ENCODE measurements at regions not wholly inside any gene's neighbourhood (a gene's known extent, or its start where the extent isn't known, plus 50 kb on each side); places are given as distances from the start of the nearest gene placed in this dataset.

DNA sequence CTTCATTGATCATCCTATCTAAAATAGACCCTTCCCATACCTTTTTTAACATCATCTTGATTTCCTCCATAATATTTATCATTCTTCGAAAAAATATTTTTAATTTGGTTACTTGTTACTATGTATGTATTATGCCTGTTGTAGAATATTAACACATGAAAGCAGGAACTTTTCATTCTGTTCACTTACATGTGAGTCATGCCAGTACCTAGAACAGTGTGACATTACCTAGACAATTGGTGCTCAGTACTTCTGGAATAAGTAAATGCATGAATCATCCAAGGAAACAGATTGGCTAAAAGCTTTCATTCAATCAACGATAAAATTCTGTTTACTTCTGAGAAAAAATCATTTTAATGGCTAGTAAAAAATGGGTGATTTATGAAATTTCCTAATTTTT lies 76.4 kb downstream of the CXXC4 start:
- DNase-seq: no peak

DNA sequence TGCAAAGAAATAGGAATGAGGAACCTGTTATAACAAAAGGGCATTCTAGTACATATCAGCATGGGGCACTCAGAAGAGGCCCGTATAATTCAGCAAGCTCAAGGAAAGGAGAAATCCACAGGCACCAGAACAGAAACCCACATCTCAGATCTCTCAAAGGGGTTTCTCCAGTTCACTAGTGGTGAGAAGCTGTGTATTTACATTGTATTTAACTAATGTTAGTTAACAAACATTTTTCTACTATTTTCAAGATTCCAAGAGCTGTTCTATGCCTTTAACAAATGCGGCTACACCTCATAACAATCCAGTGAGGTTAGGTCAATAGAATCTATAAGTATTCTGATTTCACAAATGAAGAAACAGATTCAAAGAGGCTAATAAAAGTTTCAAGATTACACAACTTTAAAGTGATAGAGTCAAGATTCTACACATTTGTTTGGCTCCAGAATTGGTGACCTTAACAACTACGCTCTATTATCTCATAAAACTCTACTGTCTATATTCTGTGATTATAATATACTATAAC lies 77.3 kb downstream of the CXXC4 start:
- DNase-seq: no peak

DNA sequence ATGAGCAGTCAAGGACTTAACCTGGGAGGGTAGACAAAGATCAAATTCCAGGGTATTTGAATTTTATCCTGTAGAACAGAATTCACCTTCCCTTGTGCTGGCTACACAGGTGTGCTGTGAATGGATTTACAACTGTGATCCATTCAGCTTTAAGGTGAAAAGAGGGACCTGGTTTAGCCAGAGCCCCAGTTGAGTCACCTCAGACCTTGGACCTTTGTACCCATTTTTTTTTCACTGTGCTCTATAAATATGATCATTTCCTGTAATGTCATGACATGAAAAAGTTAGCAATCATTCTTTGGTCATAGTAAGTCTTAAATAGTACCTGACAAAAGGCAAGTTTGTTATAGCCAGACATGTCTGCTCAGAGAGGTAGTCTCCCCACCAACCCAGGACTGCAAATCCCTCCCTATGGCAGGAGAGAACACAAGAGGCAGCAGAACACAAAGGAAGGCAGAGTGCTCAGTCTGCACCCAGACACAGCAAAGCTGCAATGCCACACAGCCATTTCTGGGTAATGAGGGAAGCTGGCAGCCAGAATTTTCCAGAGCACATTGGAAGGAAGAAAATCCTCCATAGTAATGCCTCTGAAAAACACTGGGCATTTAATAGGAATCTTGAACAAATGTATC lies 77.9 kb downstream of the CXXC4 start:
- DNase-seq: no peak

- DNase-seq: no peak
These were observed 81.2 kb downstream of the CXXC4 start for GRCh38 chr4:104413487-104413886.

DNA sequence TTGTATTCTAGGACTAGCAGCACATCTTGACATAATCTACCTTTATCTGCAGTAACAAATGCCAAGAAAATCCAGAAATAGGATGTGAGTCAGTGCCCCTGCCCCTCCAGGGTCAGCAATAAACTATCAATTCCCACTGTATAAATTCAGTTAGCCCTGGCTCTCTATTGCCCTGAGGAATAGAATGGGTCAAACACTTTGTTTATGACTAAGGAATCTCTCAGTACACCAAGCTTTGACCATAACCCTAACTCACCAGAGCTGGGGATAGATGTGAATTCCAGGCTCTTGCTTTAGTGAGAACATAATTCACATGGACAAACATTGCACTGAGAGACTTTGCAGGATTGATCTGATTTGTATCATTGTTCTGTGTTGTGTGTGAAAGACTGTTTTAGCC lies 82.3 kb downstream of the CXXC4 start:
- no peak for DNase-seq

DNA sequence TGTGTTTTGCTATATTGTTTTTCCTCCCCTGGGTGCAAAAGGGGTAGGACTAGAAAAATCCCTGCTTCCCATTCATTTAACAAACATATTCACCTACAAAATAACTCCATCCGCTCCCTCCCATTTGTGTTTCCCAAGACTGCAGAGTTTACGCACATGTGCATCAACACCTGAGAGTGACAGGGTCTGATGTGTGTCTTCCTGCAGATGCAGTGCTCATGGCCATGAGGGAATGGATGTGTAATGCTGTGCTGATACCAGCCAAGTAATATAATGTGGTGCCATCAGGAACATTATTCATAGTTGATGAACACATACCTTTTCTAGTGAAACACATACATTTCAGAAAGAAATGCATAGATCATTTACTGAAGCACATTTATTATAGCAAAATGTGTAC lies 83.2 kb downstream of the CXXC4 start:
- no peak for DNase-seq

DNA sequence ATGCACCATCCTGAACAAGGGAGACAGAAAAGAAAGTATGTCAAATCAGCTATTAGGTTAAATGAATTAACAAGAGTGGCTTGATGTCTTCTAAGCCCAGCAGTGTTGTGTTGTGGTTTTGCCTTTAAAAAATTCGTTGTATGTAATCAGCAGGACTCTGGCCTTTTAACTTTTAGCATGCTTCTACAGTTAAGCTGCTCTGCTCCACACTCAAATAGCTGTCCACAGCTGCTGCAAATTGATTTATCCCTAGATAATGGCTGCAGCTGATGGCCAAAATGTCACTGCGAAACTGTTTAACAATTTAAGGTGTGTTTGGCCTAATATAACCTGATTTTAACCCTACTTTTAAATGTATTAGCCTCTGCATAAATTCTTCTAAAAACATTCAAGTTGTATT lies 85.8 kb downstream of the CXXC4 start:
- no peak for DNase-seq

DNA sequence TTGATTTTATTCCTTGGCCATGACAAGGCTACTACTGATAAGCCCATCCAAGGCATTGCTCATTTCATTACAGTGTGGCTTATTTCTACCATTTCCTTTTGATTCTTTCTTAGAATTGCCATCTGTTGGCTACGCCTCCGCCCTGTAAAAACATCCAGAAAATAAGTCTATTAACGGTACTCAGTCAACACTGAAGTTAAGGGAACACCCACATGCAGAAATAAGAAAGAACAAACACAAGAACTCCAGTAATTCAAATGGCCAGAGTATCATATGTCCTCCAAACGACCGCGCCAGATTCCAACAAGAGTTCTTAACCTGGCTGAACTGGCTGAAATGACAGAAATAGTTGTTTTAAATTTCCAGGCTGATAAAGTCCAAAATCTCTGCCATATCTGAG lies 90.3 kb downstream of the CXXC4 start:
- DNase-seq: peak in 1 of 56 donors; percentile 3

- peak in 11 of 56 donors; percentile 0 to 12 (median 2) for DNase-seq
These were observed 99.5 kb downstream of the CXXC4 start for GRCh38 chr4:104395168-104395614.

GRCh38 chr4:104394406-104395167 lies 100.1 kb downstream of the CXXC4 start:
- peak in 43 of 56 donors; percentile 1 to 81 (median 26) for DNase-seq

DNA sequence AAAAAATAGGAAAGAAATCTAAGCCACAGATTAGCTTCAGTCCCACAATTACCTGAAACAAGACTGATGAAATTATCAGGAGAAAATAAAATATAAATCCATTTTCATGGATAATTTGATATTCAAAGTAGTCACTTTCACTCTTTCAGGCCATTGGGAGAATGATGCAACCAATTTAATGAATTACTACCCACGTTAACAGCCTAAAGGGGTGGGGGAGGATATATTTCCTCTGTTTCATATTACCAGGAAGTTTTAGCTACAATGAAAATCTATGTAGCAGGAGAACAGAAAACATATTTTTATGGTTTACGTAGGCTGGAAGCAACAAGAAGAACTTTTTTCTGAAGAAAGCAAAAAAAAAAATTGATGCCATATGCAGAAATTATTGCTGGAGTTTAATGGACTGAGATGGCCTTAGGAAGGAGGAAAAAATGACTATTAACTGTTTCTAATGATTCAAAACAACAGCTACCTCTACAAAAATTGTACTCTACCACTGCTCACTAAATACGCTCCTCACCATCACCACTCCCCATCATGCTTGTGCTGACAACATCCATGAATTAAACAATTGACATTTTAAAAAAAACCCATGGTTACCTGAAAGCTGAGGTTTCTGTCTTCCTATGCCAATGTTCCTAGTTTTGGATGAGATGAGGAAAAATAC lies 100.9 kb downstream of the CXXC4 start:
- no peak for DNase-seq

DNA sequence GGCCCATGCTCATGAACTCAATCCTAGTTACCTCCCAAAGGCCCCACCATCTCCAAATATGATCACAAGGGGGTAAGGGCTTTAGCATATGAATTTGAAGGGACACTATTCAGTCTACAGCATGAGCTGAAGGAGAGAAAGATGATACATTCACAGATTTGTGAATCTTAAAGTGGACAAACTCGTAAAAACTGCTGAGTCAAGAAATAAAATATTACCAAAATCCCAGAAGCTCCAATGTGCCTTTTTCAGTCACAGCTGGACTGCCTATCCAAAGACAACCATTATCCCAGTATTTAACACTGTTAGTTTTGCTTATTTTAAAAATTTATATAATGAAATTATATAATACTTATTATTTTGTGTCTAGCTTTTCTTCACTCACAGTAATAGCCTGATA lies 109.0 kb downstream of the CXXC4 start:
- no peak for DNase-seq

- no peak for DNase-seq
These were observed 111.7 kb downstream of the CXXC4 start for GRCh38 chr4:104382961-104383360.

DNA sequence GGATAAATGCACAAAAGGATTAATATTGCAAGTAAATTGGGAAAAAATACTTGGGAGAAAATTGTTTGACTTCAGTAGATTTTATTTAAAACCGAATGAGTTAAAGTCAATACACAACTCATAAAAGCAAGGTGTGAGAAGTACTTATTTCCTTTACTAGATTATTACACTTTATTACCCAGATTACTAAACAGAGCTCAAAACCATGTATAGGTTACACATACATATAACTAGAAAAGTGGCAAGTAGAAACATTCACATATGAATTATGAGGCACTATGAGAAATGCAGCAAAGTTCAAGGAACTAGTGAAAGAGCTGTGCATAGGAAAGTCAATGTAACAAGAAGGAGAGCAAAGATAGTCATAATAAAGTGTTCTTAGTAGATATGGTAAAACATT lies 113.0 kb downstream of the CXXC4 start:
- DNase-seq: no peak

- DNase-seq: no peak
These were observed 129.1 kb downstream of the CXXC4 start for GRCh38 chr4:104365618-104366017.

DNA sequence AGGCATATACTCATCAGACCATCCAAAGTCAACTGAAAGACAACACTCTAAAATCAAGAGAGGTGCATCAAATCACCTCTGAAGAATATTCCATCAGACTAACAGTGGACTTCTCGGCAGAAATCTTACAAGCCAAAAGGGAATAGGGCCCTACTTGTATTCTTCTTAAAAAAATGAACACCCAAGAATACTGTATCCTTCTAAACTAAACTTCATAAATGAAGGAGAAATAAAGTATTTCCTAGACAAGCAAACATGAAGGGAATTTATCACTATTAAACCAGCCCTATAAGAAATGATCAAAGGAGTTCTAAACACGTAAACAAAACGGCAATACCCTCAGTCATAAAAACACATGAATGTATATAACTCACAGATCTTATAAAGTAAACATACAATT lies 141.2 kb downstream of the CXXC4 start:
- no peak for DNase-seq

DNA sequence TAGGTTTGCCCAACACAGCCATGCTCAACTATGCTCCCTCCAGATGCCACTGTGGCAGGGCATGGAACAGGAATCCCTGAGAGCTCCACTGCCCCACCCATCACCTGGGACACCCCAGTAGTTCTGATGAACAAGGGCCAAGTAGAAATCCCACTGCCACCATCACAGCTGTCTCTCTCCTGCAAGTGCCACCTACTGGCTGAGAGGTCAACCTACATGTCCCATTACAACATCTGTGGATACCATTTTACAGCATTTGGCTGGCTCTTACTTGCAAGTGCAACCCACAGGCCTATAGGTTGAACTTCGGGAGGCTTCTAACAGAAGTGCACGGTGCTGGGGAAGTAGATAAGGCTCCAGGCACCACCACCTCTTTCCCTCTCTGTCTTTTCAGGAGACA lies 142.5 kb downstream of the CXXC4 start:
- no peak for DNase-seq

GRCh38 chr4:104351706-104352105 lies 143.0 kb downstream of the CXXC4 start:
- DNase-seq: no peak

GRCh38 chr4:104345598-104346242 lies 149.0 kb downstream of the CXXC4 start:
- DNase-seq: no peak

DNA sequence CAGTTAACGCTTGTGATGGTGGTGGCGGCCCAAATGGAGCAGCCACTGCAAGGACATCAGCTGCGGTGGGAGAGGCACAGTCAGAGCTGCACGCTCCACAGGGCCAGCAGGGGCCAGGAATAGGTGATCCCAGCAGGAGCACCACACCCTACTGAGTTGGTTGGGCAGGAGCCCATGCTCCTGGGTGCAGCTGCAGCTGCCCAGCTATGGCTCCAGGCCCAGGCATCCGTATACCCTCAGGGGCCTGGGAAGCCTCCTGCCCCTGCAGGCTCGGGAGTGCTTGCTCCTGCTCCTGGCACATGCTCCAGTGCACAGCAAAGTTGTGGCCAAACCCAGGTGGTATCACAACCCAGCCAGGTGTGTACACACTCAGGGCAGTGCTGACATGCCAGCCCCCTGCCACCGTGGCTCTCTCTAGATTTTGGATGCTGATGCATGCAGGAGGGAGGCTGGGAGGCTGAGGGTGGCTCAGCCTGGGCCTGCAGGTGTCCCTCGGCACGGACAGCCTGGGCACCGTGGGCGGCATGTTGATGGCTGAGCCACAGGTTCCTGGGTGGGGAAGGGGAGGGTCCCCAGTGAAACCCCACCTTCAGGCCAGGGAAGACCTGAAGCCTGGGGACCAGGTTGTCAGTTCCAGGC lies 150.2 kb downstream of the CXXC4 start:
- DNase-seq: no peak

DNA sequence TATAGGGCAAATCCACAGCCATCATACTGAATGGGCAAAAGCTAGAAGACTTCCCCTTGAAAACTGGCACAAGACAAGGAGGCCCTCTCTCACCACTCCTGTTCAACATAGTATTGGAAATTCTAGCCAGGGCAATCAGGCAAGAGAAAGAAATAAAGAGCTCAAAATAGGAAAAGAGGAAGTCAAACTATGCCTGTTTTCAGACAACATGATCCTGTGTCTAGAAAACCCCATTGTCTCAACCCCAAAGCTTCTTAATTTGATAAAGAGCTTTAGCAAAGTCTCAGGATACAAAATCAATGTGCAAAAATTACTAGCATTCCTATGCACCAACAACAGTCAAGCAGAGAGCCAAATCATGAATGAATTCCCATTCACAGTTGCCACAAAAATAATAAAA lies 160.3 kb downstream of the CXXC4 start:
- no peak for DNase-seq

All from amygdala (tissue), 56 donors.